GM19463 (cell line): ENCODE measurements at regions not wholly inside any gene's neighbourhood (a gene's known extent, or its start where the extent isn't known, plus 50 kb on each side); places are given as distances from the start of the nearest gene placed in this dataset.
"Not testable (repeated sequence)": the region's sequence is repeated elsewhere in the genome, so short reads cannot be mapped to it uniquely, and the experiment has no call there.

ENCODE experiments used
- ATAC-seq: cut with Tn5 transposase; IDR thresholded peaks from one replicate; pipeline ENCODE4 v1.9.1; 2021; ENCODE audit warnings: mild to moderate bottlenecking, moderate library complexity; ENCODE audit not compliant: unreplicated experiment

GRCh38 chr9:88287972-88288371 is 100.3 kb upstream of the SPIN1 start:
- no peak for ATAC-seq

DNA sequence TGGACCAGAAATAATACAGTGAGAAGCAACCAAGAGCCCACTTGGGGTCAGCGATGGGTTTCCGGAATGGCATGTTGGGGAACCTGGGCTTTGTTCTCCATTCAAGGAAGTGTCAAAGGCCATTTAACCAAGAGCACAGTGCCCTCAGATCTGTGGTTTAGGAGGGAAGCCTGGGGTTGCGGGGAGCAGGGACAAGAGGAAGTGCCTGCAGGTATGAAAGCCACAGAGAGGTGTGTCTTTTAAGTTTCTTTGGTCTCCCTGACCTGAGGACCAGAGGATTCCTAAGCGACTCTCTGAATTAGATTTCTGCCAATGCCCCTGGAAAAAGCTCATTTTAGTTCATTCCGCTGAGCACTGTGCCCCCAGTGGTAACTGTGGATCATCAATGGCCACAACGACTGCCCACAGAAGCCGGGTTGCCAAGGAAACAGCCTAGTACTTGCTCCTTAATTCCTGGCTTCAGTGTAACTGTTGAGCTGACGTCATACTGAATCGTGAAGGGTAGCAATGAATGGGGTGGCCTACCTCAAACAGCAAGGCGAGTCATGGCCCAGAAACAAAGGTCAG is 107.3 kb upstream of the SPIN1 start:
- ATAC-seq, result no peak

DNA sequence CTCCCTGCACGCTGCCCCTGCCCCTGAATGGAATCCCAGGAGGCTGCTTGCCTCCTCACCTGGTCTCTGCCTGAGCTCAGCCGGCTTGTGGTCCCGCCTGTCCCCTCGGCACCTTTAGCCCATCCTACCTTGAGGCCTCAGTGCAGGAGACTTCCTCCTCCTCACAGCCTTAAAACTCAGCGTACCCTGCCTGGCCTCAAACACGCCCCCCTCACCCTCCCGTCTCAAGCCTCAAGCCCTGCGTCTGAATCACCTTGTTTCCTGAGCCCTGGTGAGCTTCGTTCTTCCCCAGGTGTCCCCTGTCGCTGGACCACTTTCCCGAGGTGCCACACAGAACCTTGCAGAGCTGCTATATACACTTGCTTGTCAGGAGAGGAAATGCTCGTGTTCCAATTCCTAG is 110.2 kb upstream of the SPIN1 start:
- ATAC-seq, result no peak

GRCh38 chr9:88274078-88274477 is 114.2 kb upstream of the SPIN1 start:
- ATAC-seq, result no peak

- ATAC-seq, result no peak
Observed at GRCh38 chr9:88272986-88273385, 115.3 kb upstream of the SPIN1 start.

- ATAC-seq, result no peak
Observed at GRCh38 chr9:88270413-88270812, 117.8 kb upstream of the SPIN1 start.

GRCh38 chr9:88268886-88269285 is 119.4 kb upstream of the SPIN1 start:
- no peak for ATAC-seq

DNA sequence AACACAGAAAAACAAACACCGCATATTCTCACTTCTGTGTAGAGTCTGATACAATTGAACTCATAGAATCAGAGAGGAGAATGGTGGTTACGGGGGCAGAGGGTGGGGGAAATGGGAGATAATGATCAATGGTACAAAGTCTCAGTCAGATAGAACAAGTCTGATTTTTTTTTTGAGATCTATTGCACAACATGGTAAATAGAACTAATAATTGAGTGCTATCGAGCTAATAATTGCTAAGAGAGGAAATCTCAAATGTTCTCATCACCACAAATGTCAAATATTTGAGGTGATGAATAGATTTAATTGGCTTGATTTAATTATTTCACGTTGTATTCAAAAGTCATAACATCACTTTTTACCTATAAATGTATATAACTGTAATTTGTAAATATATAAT is 121.0 kb upstream of the SPIN1 start:
- ATAC-seq, result no peak

GRCh38 chr9:88266416-88266815 is 121.8 kb upstream of the SPIN1 start:
- ATAC-seq, result no peak

DNA sequence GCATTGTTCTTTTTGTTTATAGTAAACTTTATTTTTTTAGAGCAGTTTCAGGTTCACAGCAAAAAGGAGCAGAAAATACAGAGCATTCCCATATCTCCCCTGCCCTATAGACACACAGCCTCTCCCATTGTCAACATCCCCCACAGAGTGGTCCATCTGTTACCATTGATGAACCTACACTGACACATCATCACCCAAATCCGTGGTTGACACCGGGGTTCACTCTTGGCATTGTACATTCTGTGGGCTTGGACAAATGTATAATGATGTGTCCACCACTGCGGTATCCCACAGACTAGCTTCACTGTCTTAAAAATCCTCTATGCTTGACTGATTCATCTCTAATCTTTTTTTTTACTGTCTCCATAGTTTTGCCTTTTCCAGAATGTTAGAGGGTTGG is 120.7 kb upstream of the SPATA31C2 start:
- no peak for ATAC-seq

DNA sequence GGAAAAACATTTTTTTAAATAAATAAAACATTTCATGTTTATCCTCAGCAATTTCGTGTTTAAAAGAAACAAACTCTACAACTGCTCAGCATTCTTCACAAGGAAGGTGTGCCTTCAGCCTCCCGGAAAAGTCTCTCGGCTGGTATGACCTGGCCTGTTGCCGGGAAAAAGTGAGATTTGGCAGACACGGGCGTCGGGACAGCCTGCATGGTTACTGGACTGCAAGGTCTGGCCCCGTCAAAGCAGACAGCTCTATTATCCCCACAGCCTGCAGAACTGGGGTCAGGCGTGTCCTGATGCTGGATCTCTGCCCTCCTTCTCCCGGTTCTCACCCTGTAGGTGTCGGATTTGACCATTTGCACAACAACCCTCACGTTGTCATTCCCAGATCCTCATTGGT is 120.3 kb upstream of the SPATA31C2 start:
- ATAC-seq, result no peak

DNA sequence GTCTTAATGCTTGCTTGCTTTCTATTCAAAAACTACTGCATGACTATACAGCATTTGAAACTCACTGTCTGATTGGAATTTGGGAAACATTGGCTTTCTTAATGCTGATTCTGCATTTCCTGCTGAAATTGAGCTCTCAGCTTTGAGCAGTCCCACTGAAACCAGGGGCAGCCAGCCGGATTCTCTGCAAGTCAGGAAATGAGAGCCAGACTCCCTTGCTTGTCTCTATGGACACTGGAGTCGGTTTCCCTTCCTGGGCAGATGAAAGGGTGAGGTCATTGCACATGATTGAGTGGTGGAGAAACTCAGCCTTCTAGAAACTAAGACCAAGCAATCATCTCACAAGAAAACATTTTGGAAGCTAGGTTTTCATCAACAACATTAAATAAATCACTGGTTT is 119.7 kb upstream of the SPATA31C2 start:
- no peak for ATAC-seq

- no peak for ATAC-seq
Observed at GRCh38 chr9:88256216-88256615, 117.9 kb upstream of the SPATA31C2 start.

DNA sequence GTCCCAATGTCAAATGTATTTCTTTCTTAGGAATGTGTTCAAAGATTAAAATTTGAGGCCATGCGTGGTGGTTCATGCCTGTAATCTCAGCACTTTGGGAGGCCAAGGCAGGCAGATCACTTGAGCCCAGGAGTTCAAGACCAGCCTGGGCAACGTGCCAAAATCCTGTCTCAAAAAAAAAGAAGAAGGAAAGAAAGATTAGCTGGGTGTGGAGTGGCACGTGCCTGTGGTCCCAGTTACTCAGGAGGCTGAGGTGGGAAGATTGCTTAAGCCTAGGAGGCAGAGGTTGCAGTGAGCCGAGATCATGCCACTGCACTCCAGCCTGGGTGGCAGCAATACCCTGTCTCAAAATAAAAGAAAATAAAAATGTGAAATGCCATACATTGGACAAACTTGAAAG is 117.5 kb upstream of the SPATA31C2 start:
- not testable (repeated sequence) for ATAC-seq

DNA sequence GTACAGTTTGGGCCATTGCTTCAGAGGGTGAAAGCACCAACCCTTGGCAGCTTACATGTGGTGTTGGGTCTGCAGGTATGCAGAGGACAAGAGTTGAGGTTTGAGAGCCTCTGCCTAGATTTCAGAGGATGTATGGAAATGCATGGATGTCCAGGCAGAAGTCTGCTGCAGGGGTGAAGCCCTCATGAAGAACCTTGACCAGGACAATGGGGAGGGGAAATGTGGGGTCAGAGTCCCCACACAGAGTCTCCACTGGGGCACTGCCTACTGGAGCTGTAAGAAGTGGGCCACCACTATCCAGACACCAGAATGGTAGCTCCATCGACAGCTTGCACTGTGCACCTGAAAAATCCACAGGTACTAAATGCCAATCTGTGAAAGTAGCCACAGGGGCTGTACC is 113.6 kb upstream of the SPATA31C2 start:
- ATAC-seq, result no peak

DNA sequence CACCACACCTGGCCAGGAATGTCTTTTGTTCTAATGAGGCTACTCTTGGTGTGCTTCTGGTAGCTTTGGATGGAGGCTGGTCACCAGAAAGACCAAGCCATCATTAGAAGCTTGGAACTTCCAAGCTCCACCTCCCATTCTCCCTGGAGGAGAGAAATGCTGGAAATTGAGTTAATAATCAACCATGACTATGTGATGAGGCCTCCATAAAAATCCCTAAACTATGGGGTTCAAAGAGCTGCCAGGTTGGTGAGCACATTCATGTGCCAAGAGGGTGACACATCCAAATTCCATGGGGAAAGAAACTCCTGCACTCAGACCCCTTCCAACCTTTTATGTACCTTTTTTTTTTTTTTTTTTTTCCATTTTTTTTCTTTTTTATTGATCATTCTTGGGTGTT is 105.5 kb upstream of the SPATA31C2 start:
- ATAC-seq, result no peak

GRCh38 chr9:88242879-88243278 is 104.6 kb upstream of the SPATA31C2 start:
- ATAC-seq, result no peak

- ATAC-seq, result no peak
Observed at GRCh38 chr9:88237991-88238571, 99.8 kb upstream of the SPATA31C2 start.

- no peak for ATAC-seq
Observed at GRCh38 chr9:88237479-88237961, 99.2 kb upstream of the SPATA31C2 start.

DNA sequence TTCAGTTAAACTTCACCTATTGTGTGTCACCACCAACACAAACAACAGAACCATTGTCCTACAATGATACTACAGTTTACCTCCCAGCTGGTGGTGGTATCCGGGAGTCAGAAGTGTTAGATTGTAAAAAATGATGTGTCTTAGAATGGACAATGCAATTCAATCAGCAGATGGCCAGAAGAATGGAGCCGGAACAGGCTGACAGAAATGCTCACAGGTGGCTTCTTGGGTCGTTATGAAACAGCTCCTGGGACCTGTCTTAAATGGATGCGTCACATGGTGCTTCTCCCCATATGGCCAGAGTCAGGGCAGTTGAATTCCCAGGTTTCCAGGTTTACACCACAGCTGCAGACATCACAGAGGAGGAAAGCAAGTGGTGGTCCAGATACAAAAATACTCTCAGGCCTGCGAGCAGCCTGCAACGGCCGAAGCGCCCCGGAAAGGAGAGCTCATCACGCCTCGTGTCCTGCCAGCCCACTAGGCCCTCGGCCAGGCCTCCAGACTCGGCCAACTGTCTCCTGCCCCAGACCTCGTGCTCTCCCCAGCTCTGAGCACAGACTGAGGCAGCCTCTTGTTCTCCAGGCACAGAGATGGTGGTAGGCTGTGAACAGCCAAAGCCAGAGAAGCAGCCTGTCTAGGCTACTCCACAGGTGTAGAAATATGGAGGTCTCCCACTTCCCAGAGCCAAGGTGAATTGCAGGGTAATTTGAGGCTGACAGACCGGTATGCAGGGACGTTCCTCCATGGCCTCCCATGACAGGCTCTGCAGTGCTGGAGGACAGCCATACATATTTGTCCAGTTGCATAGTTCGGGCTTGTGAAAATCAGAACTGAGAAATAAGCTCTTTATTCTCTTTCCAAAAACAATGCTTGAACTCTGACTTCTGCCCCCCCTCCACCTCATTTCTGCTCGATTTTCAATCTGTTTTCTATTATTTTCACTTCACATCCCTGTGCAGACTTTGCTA is 98.5 kb upstream of the SPATA31C2 start:
- no peak for ATAC-seq

DNA sequence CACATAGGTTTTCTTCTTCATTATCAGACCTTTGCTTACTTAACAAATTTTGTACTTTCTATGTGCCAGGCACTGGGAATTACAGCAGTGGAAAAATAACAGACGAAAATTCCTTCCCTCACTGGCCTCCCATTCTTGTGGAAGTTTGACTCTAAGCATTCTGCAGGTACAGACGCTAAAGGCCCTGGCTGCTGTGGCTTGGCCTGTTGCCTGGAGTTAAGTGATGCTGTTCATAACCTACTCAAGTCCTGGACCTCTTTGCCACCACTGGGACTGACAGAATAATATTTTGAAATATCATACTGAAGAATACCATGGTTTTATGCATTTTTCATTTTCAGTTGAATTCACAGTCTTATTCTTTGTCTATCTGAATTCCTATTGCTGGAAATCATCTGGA is 97.3 kb upstream of the SPATA31C2 start:
- ATAC-seq, result no peak

GRCh38 chr9:88234114-88234513 is 95.8 kb upstream of the SPATA31C2 start:
- no peak for ATAC-seq
